Upper lobe of right lung (tissue), 1 donor: ENCODE measurements at regions not wholly inside any gene's neighbourhood (a gene's known extent, or its start where the extent isn't known, plus 50 kb on each side); places are given as distances from the start of the nearest gene placed in this dataset.
"Not testable (repeated sequence)": the region's sequence is repeated elsewhere in the genome, so short reads cannot be mapped to it uniquely, and the experiment has no call there.

ENCODE experiments used
- ATAC-seq: fragments of 200-7000 bp; cut with Tn5 transposase; one replicate; pipeline ENCODE4 v1.9.1; 2020; ENCODE audit warnings: mild to moderate bottlenecking, moderate library complexity
- DNase-seq: peaks from one replicate; pipeline ENCODE4 v3.0.0-alpha.2; 2020
- H3K27ac ChIP-seq: fragments of 200-600 bp; one replicate; pipeline ENCODE4 v1.8.0; 2022
- H3K27me3 ChIP-seq: fragments of 200-600 bp; one replicate; pipeline ENCODE4 v1.8.0; 2022; ENCODE audit warnings: mild to moderate bottlenecking
- H3K36me3 ChIP-seq: fragments of 200-600 bp; one replicate; pipeline ENCODE4 v1.8.0; 2022
- H3K4me1 ChIP-seq: fragments of 200-600 bp; one replicate; pipeline ENCODE4 v1.8.0; 2022
- H3K4me3 ChIP-seq: fragments of 200-600 bp; one replicate; pipeline ENCODE4 v1.8.0; 2022; ENCODE audit warnings: mild to moderate bottlenecking
- H3K9me3 ChIP-seq: fragments of 200-600 bp; one replicate; pipeline ENCODE4 v1.8.0; 2022
- CTCF ChIP-seq: fragments of 200-600 bp; IDR thresholded peaks from one replicate; pipeline ENCODE4 v1.8.0; 2022; ENCODE audit warnings: antibody characterized with exemption
- intact Hi-C: fragments of 100-400 bp; cut with DNase I; formaldehyde crosslinking; loops from one replicate; pipeline ENCODE4 v1.11.0; 2022
- donor health status: DM: no; HTN: yes; CAD: no; lungs with severe emphysema.

- H3K36me3 ChIP-seq = no peaks in the 10 kb centered on the region
- DNase-seq (no peak), ATAC-seq (peak; percentile 21)
- no peak overlapping the region for H3K4me3 ChIP-seq
- no peak for TF ChIP-seq CTCF
- peaks cover 3% of the 10 kb centered on the region for H3K4me1 ChIP-seq
- no peaks in the 10 kb centered on the region for H3K9me3 ChIP-seq
- intact Hi-C loops = no loop called here
- H3K27me3 ChIP-seq = no peaks in the 10 kb centered on the region
- H3K27ac ChIP-seq = no peak overlapping the region
Measured at GRCh38 chr3:194189243-194189791, 53.4 kb downstream of the HES1 start.

- DNase-seq, H3K4me1 ChIP-seq, H3K27ac ChIP-seq, intact Hi-C loops, H3K4me3 ChIP-seq, H3K27me3 ChIP-seq, ATAC-seq, H3K36me3 ChIP-seq, H3K9me3 ChIP-seq: not testable (repeated sequence)
Measured at GRCh38 chr3:194191850-194192249, 55.9 kb downstream of the HES1 start.

- no peaks in the 10 kb centered on the region for H3K9me3 ChIP-seq
- no peak overlapping the region for H3K27ac ChIP-seq
- ATAC-seq (no peak), DNase-seq (no peak)
- no peak overlapping the region for H3K4me3 ChIP-seq
- intact Hi-C loops = no loop called here
- no peaks in the 10 kb centered on the region for H3K36me3 ChIP-seq
- H3K27me3 ChIP-seq = no peaks in the 10 kb centered on the region
- H3K4me1 ChIP-seq = peaks cover 5% of the 10 kb centered on the region
- no peak for TF ChIP-seq CTCF
Measured at GRCh38 chr3:194194051-194194756, 58.3 kb downstream of the HES1 start.

- no peaks in the 10 kb centered on the region for H3K27me3 ChIP-seq
- DNase-seq = no peak
- H3K4me1 ChIP-seq = peaks cover 5% of the 10 kb centered on the region
- H3K27ac ChIP-seq = no peak overlapping the region
- intact Hi-C loops = no loop called here
- TF ChIP-seq CTCF = no peak
- ATAC-seq = no peak
- no peaks in the 10 kb centered on the region for H3K9me3 ChIP-seq
- no peaks in the 10 kb centered on the region for H3K36me3 ChIP-seq
- no peak overlapping the region for H3K4me3 ChIP-seq
Measured at GRCh38 chr3:194194757-194195085, 58.8 kb downstream of the HES1 start.

GRCh38 chr3:194195611-194196010, 59.7 kb downstream of the HES1 start:
- no peak overlapping the region for H3K27ac ChIP-seq
- no peak for TF ChIP-seq CTCF
- intact Hi-C loops = no loop called here
- H3K9me3 ChIP-seq = no peaks in the 10 kb centered on the region
- H3K4me3 ChIP-seq = no peak overlapping the region
- ATAC-seq = no peak
- H3K27me3 ChIP-seq = no peaks in the 10 kb centered on the region
- H3K36me3 ChIP-seq = no peaks in the 10 kb centered on the region
- peaks cover 5% of the 10 kb centered on the region for H3K4me1 ChIP-seq
- no peak for DNase-seq

- Histone ChIP-seq H3K27ac (no peak overlapping the region), H3K4me1 (peaks cover 5% of the 10 kb centered on the region), H3K9me3 (no peaks in the 10 kb centered on the region), H3K27me3 (no peaks in the 10 kb centered on the region), H3K36me3 (no peaks in the 10 kb centered on the region), H3K4me3 (no peak overlapping the region)
- no peak for DNase-seq
- no peak for TF ChIP-seq CTCF
- intact Hi-C loops = no loop called here
- no peak for ATAC-seq
Measured at GRCh38 chr3:194196876-194197275, 60.9 kb downstream of the HES1 start.
